ENCODE measurements at regions not wholly inside any gene's neighbourhood (a gene's known extent, or its start where the extent isn't known, plus 50 kb on each side); places are given as distances from the start of the nearest gene placed in this dataset.

DNA sequence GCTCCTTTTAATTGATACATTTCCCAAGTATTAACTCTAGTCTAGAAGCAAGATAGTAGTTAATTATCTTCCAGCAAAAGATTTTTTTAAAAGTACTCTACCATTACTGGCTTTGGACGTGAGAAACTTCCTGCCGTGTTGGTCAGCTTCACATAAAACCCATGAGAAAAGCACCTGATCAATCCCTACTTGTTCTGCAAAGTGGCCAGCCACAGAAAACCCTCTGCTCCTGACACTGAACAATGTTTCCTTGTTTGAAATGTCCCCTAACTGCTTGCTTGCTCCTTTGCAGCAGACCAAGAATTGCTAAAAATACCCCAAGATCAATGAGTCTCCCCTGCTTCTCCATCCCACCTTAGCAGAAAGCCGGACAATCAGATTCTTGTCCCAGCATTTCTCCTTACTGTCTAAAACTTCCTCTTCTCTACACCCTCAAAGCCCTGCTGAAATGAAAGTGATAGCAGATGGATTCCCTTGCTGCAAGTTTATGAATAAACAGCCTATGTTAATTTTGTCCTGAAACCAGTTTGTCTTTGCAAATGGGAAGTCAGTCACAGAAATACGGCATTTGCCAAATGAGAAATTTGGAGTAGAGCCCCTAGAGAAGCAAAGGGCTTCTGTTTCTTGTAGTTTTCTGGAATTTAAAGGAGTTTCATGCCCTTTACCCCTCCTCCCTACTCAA, 207.1 kb upstream of the ARHGAP20 start:
- DNase-seq = no peak

DNA sequence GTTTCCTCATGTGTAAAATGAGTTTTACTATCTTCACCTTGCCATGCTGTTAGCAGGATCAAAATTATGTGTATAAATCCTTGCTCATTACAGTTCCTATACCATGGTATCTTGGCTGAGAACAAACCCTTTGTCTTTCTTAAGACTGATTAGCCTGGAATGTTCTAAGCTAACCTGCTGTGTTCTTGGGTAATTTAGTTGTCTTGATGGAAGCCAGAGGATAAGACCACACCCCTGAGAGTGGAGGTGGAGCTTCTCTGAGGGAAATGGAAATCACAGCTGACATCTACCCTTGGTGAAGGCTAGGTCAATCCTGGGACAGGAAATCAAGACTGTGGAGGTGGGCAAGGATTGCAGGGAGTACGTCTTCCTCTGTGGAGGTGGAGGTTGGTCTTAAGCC, 206.1 kb upstream of the ARHGAP20 start:
- DNase-seq = no peak

DNA sequence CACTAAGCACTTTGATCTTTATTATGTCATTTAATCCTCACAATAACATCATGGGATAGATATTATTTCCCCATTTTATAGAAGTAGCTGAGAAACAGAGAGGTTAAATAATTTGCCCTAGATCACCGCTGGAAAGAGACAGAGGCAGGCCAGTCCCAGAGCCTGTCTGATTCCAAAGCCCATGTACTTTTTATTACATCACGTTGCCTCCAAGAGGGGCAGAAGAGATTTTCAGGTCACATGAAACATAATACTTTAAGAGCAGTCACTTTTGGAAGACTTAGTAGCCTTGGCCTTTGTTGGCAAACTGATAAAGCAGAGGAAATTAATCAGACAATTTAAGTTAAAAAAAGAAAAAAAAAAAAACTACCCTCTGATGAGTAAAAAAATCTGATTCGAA, 200.2 kb upstream of the ARHGAP20 start:
- DNase-seq = no peak

DNA sequence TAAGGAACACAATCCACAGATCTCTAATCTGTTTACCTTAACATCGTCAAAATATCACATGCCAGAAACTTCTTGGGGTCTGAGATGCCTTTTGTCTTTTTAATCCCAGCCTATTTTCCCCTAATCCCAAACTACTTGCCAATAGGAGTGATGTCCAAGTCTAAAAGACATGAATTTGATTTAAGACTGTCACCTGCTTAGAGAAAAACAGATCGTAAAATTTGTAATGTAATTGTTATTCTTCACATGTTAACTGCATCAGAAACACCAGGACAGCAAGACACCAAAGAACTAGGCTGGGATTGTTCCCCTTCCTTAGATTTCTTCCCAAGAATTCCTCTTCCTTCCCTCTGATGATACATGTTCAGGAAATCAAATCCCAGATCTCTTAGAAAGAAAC, 198.1 kb upstream of the ARHGAP20 start:
- no peak for DNase-seq

DNA sequence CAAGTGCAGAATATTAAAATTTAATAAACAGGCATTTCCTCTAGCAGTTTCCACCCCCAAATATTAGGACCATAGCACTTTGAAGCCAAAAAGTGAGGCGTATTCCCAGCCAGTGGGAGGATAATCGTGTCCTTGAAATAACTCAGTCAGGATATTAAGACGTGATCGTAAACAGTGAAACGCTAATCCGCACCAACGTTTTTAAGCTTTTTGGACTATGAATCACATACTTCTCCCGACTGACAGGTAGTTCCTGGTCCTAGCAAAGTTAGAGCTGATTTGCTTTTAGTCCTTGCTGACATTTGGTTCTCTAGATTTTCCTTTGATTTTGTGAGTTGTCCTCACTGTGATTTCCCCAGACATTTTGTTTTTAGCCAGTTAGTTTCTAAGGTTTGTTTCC, 197.1 kb upstream of the ARHGAP20 start:
- no peak for DNase-seq

DNA sequence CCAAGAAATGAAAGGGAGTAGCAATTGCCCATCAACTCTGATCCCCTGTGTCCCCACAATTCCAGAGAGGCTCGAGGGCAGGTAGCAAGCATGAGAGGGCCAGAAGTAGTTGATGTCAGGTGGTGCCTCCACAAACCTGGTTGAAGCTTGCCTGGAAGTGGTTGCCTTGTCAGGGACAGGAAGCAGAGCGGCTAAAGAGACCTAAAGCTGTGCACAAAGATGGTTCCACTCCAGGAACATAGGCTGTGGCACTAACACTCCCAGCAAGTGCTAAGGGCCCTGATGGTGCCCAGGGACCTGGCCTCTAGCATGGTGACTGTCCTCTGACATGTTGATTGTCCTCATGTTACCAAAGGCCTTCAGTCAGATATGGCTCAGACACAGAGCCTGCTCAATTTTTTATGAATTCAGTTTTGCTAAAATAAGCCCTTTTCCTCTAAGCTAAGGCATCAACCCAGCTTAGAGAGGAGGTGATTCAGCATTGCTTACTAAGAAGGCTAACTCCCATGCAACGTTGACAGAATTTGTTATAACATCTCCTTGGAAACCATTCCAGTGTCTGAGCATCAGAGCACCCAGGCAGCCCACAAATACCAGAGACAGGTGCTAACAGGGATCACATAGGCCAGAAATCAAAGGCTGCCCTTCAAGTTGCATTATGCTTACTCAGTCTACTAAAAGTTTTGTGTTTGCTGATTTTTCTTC, 196.3 kb upstream of the ARHGAP20 start:
- DNase-seq = no peak

DNA sequence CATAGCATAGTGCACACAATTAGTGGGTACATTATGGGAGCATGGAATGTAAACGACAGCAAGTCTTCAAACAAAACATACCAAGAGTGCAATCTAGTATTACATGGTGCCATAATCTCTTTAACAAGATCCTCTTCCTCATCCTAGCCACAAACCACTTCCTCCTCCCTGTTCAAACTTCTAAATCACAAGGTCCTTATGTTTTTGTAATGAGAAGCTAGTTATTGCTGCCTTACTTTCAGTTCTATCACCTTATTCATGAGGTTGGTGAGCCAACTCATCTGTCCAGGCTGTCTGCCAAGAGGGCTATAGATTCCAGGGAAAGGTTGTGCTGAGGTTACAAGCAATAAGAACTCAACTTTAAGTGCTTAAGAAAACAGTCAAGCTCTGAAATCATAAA, 195.4 kb upstream of the ARHGAP20 start:
- no peak for DNase-seq

DNA sequence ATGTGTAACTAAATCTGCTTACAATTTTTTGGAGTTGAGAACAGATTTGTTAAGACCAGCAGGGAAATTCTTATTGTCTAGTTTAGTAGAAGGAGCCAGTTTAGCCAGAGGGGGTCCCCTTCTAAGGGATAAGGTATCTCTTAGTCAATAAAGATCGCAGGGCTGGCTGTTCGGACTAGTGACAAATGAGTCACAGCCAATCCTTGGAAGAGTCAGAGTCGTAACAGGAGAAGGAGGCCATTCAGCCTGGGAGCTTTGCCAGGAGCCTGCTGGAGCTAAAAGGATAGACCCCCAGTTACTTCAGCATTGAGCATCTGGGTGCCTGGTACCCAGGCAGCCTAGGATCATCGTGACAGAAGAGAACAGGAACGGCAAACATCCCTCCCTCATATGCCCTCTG, 191.6 kb upstream of the ARHGAP20 start:
- DNase-seq = no peak

DNA sequence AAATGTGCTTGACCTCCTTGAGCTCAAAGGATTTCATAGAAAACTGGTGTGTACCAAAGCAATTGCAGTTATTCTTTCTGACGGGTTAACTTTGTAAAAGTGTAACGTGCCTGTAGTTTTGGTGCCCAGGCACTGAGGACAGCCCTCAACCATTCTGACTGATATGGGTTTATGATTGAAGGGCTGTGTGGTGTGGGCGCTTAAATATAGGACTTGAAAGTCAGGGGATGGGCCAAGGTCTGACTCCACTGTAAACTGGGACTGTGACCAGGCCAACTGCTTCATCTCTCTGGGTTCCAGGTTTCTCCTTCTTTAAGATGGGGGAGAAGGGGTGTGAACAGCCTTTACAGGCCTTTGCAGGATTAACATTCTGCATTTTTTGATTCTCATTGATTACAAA, 191.1 kb upstream of the ARHGAP20 start:
- DNase-seq = no peak

DNA sequence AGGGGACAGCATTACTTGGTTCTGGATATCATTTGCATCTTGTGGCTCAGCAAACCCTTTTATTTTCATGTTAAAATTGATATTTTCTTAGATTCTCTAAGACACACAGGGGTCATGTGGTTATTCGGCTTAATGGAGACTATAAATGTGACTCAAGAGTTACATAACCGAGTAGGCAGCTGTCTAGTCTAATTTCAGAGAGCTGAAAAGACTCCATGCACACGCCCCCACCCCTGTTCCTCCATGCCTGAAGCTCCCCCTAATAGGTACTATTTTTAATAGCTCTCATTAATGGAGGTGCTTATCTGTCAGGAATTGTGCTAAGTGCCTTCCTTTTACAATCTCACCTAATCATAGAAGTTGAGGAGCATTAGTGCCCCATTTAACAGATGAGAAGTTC, 189.2 kb upstream of the ARHGAP20 start:
- no peak for DNase-seq

DNA sequence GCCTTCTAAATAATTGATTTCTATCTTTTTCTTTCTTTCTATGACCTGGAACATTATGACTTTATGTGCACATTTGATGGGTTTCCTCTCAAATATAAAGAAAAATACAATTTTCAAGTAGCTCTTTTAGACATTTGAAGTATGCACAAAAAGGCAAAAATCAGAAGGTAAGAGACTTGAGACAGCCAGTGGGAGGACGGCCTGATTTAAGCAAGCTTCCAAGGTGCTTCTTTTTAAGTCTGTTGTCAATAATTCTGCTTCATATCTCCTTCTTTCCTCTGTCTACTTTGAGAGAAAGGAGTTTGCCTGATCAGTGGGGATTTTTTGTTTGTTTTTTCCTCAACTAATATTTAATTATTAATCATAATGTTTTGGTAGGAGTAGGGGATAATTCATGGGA, 188.2 kb upstream of the ARHGAP20 start:
- DNase-seq = no peak

DNA sequence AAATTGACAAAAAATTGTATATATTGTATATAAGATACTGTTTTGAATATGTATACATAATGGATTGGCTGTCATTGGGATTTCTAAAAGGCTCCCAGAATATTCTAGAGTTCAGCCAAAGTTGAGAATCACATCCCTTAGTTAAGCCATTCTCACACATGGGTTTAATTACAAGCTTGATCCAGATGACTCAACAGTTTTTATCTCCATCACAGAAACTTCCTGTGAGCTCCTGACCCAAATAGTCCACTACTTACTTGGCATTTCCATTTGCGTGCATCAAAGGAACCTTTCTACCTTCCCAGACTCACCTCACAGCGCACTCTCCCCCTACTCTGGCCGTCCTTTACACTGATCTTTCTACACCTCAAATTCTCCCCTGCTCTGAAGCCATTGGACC, 184.8 kb upstream of the ARHGAP20 start:
- DNase-seq = no peak

DNA sequence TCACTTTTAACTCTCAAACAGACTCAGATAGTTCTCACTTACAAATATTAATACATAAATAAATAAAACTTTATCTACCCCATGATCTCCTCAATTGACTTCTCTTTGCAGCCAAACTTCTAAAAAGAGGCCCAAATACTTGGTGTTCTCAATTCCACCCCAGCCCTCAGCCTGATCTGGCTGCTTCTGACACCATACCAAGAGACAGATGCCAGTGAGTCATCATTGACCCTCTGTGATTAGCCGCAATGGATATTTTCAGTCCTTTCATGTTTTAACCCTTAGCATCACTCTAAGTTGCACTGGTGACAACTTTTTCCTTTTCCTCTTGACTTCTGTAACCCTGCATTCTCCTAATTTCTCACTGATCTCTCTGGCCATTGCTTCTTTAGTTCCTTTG, 184.1 kb upstream of the ARHGAP20 start:
- no peak for DNase-seq

DNA sequence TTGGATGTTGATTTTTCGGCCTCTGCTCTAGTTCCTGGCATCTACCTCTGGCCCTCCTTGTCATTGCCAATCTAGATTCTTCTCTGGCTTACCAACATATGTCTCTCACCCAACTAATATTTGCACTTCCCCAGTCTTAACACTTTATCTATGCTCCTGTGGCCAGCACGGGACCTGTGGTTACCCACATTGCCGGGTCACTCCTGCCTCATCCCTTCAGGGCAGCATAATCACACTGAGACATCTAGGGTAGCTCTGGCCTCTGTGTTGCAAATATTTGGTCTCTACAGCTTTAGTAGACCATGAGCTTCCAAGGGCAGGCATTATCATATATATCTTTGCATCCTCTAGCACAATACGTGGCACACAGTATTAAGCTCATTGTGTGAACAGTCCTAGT, 182.0 kb upstream of the ARHGAP20 start:
- no peak for DNase-seq

DNA sequence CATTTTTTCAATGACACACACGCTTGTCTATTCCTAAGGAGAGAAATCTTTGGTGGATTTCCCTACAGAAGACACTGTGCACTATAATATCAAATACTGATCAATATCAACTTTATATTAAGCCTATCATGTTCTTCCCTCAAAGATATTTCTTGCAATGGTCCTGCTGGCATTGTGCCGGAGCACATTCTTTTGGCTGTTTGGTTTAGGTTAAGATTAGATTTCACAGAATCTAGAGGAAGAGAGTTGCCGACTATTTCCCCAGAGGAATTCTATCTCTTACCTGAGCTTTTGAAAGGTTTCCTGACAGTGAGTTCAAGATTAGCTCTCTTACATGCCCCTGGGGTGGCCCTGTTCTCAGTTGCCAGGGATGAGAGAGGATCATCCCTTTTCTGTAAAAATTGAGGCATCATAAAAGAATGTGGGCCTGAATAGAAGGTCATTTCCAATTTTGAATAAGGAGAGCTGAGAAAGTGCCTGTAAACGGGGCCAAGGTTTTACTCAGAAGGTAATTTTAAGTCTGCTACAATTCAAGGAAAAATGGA, 180.6 kb upstream of the ARHGAP20 start:
- no peak for DNase-seq

DNA sequence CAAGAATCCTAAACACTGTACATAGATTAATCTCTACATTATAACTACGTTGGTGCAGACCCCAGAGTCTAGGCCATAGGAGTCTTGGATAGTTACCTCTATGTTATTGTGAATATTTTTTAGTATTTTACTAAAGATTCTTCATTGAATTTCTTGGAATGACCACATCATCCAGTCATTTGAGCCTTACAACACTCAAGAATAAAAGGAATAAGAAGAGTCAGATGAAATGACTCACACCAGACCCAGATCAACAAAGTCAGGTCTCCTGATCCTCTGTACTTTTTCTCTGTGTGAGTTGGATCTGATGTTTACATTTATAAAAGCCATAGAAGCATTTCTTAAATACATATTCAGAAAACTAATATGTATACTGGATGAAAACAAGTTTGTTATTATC, 179.2 kb upstream of the ARHGAP20 start:
- no peak for DNase-seq

DNA sequence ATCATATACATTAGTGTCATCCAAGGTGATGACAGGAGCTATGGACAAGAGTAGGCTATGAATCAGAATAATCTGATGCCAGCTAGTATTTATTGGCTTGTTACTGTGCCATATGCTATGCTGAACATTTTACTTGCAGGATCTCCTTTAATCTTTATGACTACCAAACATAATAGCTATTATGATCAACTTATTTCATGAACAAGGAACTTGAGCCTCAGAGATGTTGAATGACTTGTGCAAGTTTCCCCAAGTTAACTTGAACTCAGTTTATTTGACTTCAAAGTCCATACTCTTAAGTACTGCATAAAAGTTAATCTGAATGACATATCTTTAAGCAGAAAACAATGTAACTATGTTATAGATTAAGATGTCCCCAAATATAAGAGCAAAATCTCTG, 178.8 kb upstream of the ARHGAP20 start:
- no peak for DNase-seq

DNA sequence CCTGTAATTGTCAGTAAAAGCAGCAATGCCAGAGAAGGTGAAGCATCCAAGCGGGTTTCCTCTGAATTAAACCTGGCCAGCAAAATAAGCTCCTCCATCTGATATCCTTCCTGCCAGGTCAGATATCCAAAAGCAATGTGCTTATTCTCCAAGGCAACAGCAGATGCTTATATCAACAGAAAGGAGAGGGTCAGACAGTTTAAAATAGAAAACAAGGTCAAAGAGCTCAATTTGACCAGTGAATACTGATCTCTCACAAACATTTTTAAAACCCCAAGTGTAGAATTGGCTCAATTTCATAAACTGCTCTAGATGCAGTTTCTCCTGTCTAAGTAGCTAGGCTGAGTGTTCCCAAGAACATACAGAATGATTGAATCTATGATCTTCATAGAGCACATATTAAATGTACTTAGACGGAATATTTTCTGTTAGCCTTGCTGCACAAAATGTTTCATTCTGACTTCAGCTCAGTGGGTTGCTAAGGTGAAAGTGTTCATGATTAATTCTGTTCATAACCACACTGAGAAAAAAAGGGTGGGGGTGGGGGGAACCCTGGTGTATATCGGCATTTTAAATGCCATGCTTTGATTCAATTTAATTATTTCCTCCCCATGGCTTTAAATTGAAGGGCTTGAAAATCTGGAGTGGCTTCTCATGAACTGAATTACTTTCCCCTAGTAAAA, 174.2 kb upstream of the ARHGAP20 start:
- no peak for DNase-seq

DNA sequence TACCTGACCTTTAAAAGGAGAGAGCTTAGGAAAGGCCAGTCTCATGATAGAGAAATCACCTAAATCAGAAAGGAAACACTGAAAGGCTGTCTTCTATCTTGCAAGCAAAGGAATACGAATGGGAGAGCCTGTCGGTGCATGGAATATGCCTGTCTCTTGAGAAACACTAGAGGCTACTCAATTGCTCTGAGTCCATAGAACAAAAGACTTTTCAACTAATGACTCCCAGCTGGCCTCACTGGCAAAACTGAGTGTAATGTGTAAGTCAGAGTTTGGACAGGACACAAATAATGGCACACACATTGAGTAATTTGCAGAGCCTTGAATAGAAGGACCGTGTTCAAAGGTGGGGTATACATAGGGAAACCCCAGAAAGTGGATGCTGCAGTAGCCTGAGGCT, 171.0 kb upstream of the ARHGAP20 start:
- DNase-seq = no peak

DNA sequence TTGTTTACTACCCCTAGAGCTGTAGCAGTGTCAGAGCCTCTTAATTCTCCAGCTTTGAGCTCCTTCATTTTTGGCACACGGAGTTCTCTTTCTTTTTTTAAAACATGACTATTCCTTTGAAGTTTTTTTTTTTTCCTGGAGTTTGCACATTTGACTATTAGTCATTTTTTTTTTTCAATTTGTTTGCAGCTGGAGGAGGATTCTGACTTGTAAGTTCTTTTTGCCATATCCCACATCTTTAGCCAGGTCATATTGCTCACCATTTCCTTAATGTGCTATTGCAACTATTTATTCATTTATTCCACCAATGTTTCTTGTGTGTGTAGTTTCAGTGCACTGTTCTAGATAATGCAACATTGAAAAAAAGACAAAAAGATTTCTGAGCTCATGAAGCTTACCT, 166.3 kb upstream of the ARHGAP20 start:
- DNase-seq = no peak

DNA sequence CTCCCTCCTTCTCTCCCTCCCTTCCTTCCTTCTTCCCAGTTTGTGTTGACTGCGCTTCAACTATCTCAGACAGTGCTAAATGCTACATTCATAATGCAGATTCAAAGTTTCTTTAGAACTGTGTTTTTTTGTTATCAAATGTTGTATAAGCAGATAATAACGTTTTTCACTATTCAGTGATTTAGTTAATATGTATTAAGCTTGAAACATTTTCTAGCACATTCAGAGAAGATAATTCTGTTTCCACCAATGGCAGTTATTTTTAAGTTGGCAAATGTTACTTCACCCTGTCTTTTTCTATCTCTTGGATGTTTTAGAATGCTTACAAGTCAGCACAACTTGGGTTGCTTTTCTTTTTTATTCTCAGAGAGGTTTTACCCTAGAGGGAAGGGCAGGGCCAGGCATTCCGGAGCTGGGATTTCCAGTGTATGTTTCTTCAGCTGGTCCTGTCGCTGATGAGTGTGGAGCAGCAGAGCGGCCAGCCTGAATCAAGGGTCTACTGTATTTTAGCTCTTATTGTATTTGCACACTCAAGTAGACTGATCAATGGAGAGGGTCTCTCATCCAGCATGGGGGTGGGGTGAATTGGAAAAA, 162.3 kb upstream of the ARHGAP20 start:
- no peak for DNase-seq

DNA sequence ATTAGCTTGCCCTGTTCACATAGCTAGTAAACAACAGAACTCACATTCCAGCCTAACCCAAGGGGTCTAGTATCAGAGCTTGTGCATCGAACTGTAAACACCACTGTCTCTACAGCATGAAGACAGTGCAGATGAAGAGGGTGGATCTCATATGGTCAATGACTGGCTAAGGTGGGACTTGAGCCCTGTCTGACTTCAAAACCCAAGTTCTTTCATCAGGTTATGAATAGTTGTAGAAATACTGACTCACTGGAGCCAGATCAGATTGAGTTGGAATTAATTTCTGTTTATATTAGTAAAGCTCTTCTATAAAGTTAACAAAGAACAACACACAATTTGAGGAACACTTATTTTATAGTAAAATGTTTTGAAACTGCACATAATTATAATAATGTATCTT, 161.7 kb upstream of the ARHGAP20 start:
- no peak for DNase-seq

DNA sequence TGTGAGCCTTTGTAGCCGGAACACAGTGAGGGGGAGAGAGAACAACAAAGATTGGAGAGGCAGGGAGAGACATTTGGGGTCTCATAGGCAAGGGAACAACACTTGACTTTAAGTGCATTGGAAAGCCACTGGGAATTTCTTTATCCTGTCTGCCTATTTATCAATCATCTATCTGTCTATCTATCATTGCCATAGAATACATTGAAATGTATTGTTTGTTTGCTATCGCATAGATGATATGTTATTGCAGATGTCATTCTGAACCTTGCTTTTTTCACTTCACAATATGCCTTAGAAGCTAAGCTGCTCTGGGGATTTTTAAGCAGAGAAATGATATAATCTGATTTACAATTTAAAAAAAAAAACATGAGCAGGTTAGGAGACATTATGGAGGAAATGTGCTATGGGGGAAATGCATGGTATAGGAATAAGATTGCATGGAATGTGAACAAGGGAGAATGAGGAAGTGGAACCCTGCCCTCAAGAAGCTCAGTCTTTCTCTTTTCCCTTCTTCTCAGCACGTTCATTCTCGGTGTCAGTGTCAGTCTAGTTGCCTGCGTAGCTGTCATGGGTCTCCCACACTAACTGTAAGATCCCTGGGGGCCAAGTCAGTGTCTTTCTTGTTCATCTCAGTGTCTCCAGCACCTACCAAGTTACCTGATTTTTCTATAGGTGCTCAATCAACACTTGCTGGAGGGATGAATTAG, 158.7 kb upstream of the ARHGAP20 start:
- DNase-seq = no peak
